PC-9 (cell line): ENCODE measurements at regions not wholly inside any gene's neighbourhood (a gene's known extent, or its start where the extent isn't known, plus 50 kb on each side); places are given as distances from the start of the nearest gene placed in this dataset.

Experiments
- BruUV-seq: library from RNA; stranded (reverse); fragments of 400-500 nt; replicated peaks from 2 replicates; lab custom pipeline; 2021; lab: Mats Ljungman, UMichigan
- CTCF ChIA-PET: fragments of 300-600 bp; sonication (Branson Sonifier 250); formaldehyde crosslinking; loops from one replicate; lab custom pipeline; 2022; ENCODE audit warnings: antibody characterized with exemption; lab: Charles Lee
- POLR2A ChIA-PET: fragments of 300-600 bp; sonication (Branson Sonifier 250); formaldehyde crosslinking; loops from one replicate; lab custom pipeline; 2022; ENCODE audit warnings: antibody characterized with exemption; ENCODE audit not compliant: unreplicated experiment; lab: Charles Lee
- DNase-seq, 2 experiments: peaks; one replicate each; pipeline versions ENCODE4 v3.0.0 to v3.0.0-alpha.2; 2015 to 2022; ENCODE audit warnings: mixed read lengths in 1 of 2
- H2AFZ ChIP-seq: fragments of 200-600 bp; sonication (generic); 2 replicates; pipeline ENCODE4 v1.8.1; 2017; ENCODE audit warnings: antibody characterized with exemption
- H3F3A ChIP-seq: fragments of 200-600 bp; sonication (generic); 2 replicates; pipeline ENCODE4 v1.8.1; 2017; ENCODE audit warnings: antibody characterized with exemption, mild to moderate bottlenecking, low read depth; ENCODE audit not compliant: insufficient read depth
- H3K27ac ChIP-seq: fragments of 200-600 bp; sonication (generic); 2 replicates; pipeline ENCODE4 v1.6.1; 2016; ENCODE audit warnings: mixed run types
- H3K27me3 ChIP-seq: fragments of 200-600 bp; sonication (generic); 2 replicates; pipeline ENCODE4 v1.6.1; 2016; ENCODE audit warnings: low read depth, mixed run types; ENCODE audit not compliant: insufficient read depth
- H3K36me3 ChIP-seq: fragments of 200-600 bp; sonication (generic); 2 replicates; pipeline ENCODE4 v1.6.1; 2016; ENCODE audit warnings: low read depth, mixed run types
- H3K4me1 ChIP-seq: fragments of 200-600 bp; sonication (generic); replicated peaks from 2 replicates; pipeline ENCODE4 v1.6.1; 2016; ENCODE audit warnings: mixed run types; ENCODE audit not compliant: insufficient read depth
- H3K4me2 ChIP-seq: fragments of 200-600 bp; sonication (generic); 2 replicates; pipeline ENCODE4 v1.6.1; 2017; ENCODE audit warnings: mixed run types
- H3K4me3 ChIP-seq: fragments of 200-600 bp; sonication (generic); 2 replicates; pipeline ENCODE4 v1.6.1; 2016; ENCODE audit warnings: mixed run types
- H3K79me2 ChIP-seq: fragments of 200-600 bp; sonication (generic); 2 replicates; pipeline ENCODE4 v1.6.1; 2017; ENCODE audit warnings: low read depth, mixed run types
- H3K9me2 ChIP-seq: fragments of 200-600 bp; sonication (generic); 2 replicates; pipeline ENCODE4 v1.8.1; 2017; ENCODE audit warnings: mild to moderate bottlenecking; ENCODE audit not compliant: insufficient read depth
- H3K9me3 ChIP-seq: fragments of 200-600 bp; sonication (generic); 2 replicates; pipeline ENCODE4 v1.8.1; 2016; ENCODE audit warnings: low read depth; ENCODE audit not compliant: insufficient read depth
- H4K20me1 ChIP-seq: fragments of 200-600 bp; sonication (generic); 2 replicates; pipeline ENCODE4 v1.8.1; 2017; ENCODE audit not compliant: insufficient read depth
- EZH2 ChIP-seq: fragments of 200-600 bp; sonication (generic); IDR thresholded peaks from 2 replicates; pipeline ENCODE4 v1.8.0; 2017; ENCODE audit warnings: antibody characterized with exemption, low read depth
- intact Hi-C: fragments of 100-400 bp; cut with micrococcal nuclease; formaldehyde crosslinking; loops from one replicate; pipeline ENCODE4 v1.10.0; 2022; ENCODE audit not compliant: unreplicated experiment
- TF ChIP-seq, protein P1 (sequence below): fragments of 200-600 bp; sonication (generic); conservative IDR thresholded peaks from 2 replicates; pipeline ENCODE4 v1.6.1; 2017; ENCODE audit warnings: mixed run types, antibody characterized with exemption, mild to moderate bottlenecking, moderate library complexity

DNA sequence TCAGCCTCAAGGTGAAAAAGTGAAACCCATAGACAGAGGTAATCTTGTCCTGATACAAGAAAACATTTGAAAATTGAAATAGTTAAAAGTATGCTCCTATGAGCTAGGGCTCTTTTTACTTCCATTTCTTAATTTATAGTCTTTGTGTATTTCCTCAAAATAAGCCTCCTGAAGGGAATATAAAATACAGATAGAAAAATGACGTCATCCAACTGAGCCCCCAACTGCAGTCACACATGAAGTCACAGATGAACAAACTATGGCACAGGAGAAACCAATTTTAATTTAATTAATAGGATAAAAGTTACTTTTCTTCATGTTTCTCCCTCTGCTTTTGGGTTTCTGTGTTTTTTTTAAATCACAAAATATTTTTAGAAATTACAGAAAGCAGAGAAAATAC lies 280.3 kb downstream of the HTR7 start:
- no TSS peak for BruUV-seq
- H4K20me1 ChIP-seq, result no peaks in the 10 kb centered on the region
- H3K36me3 ChIP-seq, result no peaks in the 10 kb centered on the region
- no peaks in the 10 kb centered on the region for H3K27me3 ChIP-seq
- H3F3A ChIP-seq, result no peaks in the 10 kb centered on the region
- no peaks in the 10 kb centered on the region for H3K9me2 ChIP-seq
- H3K9me3 ChIP-seq, result no peaks in the 10 kb centered on the region
- H3K79me2 ChIP-seq, result no peaks in the 10 kb centered on the region
- no peak overlapping the region for H2AFZ ChIP-seq
- no peak overlapping the region for H3K27ac ChIP-seq
- intact Hi-C loops, result no loop called here
- no peak for DNase-seq
- TF ChIP-seq, protein P1, sequence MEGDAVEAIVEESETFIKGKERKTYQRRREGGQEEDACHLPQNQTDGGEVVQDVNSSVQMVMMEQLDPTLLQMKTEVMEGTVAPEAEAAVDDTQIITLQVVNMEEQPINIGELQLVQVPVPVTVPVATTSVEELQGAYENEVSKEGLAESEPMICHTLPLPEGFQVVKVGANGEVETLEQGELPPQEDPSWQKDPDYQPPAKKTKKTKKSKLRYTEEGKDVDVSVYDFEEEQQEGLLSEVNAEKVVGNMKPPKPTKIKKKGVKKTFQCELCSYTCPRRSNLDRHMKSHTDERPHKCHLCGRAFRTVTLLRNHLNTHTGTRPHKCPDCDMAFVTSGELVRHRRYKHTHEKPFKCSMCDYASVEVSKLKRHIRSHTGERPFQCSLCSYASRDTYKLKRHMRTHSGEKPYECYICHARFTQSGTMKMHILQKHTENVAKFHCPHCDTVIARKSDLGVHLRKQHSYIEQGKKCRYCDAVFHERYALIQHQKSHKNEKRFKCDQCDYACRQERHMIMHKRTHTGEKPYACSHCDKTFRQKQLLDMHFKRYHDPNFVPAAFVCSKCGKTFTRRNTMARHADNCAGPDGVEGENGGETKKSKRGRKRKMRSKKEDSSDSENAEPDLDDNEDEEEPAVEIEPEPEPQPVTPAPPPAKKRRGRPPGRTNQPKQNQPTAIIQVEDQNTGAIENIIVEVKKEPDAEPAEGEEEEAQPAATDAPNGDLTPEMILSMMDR, result no peak
- no peak for TF ChIP-seq EZH2
- H3K4me2 ChIP-seq, result no peak overlapping the region
- ChIA-PET CTCF (no interaction called here), POLR2A (no interaction called here)
- peaks cover 7% of the 10 kb centered on the region; the same call in 1 of the 2 replicates for H3K4me1 ChIP-seq
- no peak overlapping the region for H3K4me3 ChIP-seq

DNA sequence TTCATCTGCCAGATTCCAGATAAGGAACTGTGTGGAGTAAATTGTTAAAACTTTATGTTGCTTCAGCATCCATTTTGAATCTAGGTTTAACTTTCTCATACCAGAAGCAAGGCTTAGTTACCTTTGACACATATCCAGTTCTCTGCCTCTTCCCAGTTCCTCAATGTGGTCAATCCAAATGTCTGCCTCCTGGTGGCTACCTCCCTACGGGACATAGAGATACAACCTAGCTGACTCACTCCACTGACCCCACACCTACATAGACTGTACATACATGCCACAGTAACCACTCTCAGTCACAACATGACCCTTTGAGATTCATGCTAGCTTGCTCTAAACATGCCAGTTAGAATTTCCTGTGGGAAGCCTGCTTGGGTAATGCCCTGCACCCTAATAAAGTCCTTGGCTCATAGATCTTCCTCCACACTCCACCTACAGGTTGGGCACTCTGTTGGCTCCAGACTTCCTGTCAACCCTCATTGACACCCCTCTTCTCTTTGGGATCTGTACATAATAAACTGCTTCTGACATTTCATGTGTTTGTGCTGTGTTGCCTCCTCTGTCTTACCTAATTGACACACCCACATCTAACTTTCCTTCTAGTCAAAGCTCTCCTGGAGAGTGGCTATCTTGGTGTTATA lies 278.1 kb downstream of the HTR7 start:
- Histone ChIP-seq H3K9me3 (no peaks in the 10 kb centered on the region), H3K4me1 (peaks cover 7% of the 10 kb centered on the region; the same call in 1 of the 2 replicates), H3F3A (no peaks in the 10 kb centered on the region), H3K27ac (no peak overlapping the region), H3K4me2 (no peak overlapping the region), H3K9me2 (no peaks in the 10 kb centered on the region), H2AFZ (no peak overlapping the region), H4K20me1 (no peaks in the 10 kb centered on the region), H3K79me2 (no peaks in the 10 kb centered on the region), H3K4me3 (no peak overlapping the region), H3K27me3 (no peaks in the 10 kb centered on the region), H3K36me3 (no peaks in the 10 kb centered on the region)
- intact Hi-C loops, result no loop called here
- BruUV-seq, result no TSS peak
- TF ChIP-seq, protein P1, result no peak
- no peak for TF ChIP-seq EZH2
- POLR2A ChIA-PET, result no interaction called here
- CTCF ChIA-PET, result no interaction called here
- no peak for DNase-seq

DNA sequence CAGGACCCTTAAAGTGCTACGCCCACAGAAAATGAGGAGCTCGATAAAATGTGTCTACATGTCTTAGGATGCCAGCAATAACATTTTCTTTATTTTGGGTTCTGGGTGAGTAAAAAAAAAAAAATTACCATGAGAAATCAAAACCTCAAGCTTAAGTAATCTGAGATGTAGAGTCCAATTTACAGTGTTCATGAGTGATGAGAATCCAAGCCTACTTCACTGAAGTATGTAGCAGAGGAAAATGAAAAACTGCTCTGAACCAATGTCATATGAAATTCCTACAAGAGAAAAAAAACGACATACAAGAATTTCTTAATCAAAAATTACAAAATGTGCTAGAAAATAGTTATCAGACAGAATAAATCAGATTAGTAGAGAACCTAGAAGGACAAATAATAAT lies 274.4 kb downstream of the HTR7 start:
- TF ChIP-seq, protein P1, result no peak
- no peak for TF ChIP-seq EZH2
- no peak overlapping the region for H3K4me3 ChIP-seq
- no peaks in the 10 kb centered on the region for H4K20me1 ChIP-seq
- H2AFZ ChIP-seq, result no peak overlapping the region
- H3K9me3 ChIP-seq, result no peaks in the 10 kb centered on the region
- CTCF ChIA-PET, result no interaction called here
- no peak overlapping the region for H3K27ac ChIP-seq
- no peaks in the 10 kb centered on the region for H3K27me3 ChIP-seq
- no TSS peak for BruUV-seq
- DNase-seq, result no peak
- POLR2A ChIA-PET, result interaction anchor here (0.6 kb wide), 1 partner anchor 32 kb away, joined by 6 read pairs; no protein-coding TSS in a partner anchor
- H3K4me1 ChIP-seq, result peaks cover 22% of the 10 kb centered on the region
- intact Hi-C loops, result no loop called here
- H3K9me2 ChIP-seq, result no peaks in the 10 kb centered on the region
- H3K79me2 ChIP-seq, result no peaks in the 10 kb centered on the region
- H3K4me2 ChIP-seq, result no peak overlapping the region
- H3K36me3 ChIP-seq, result no peaks in the 10 kb centered on the region
- peaks cover 6% of the 10 kb centered on the region; the same call in 1 of the 2 replicates for H3F3A ChIP-seq
